Calu3 (cell line): ENCODE measurements at regions not wholly inside any gene's neighbourhood (a gene's known extent, or its start where the extent isn't known, plus 50 kb on each side); places are given as distances from the start of the nearest gene placed in this dataset.

Experiments
- BruUV-seq: library from RNA; stranded (reverse); fragments of 400-500 nt; replicated peaks from 2 replicates; lab custom pipeline; 2021; lab: Mats Ljungman, UMichigan
- CTCF ChIA-PET: fragments of 300-600 bp; sonication (Branson Sonifier 250); formaldehyde crosslinking; loops from one replicate; lab custom pipeline; 2022; ENCODE audit warnings: antibody characterized with exemption; lab: Charles Lee
- DNase-seq: peaks from one replicate; pipeline ENCODE4 v3.0.0; 2022
- H3K27ac Mint-ChIP-seq: one replicate; pipeline ENCODE4 v1.8.0; 2022; ENCODE audit warnings: mixed read lengths; ENCODE audit not compliant: unreplicated experiment
- H3K27me3 Mint-ChIP-seq: one replicate; pipeline ENCODE4 v1.8.0; 2022; ENCODE audit warnings: mixed read lengths; ENCODE audit not compliant: unreplicated experiment
- H3K36me3 Mint-ChIP-seq: one replicate; pipeline ENCODE4 v1.8.0; 2022; ENCODE audit warnings: mild to moderate bottlenecking, moderate library complexity, mixed read lengths; ENCODE audit not compliant: insufficient read depth, unreplicated experiment
- H3K4me1 Mint-ChIP-seq: one replicate; pipeline ENCODE4 v1.8.0; 2022; ENCODE audit warnings: mild to moderate bottlenecking, low read depth, mixed read lengths; ENCODE audit not compliant: unreplicated experiment
- H3K4me3 Mint-ChIP-seq: one replicate; pipeline ENCODE4 v1.8.0; 2022; ENCODE audit warnings: mild to moderate bottlenecking, low read depth, moderate library complexity, mixed read lengths; ENCODE audit not compliant: unreplicated experiment
- H3K9me3 Mint-ChIP-seq: one replicate; pipeline ENCODE4 v1.8.0; 2022; ENCODE audit warnings: low read depth, mixed read lengths; ENCODE audit not compliant: unreplicated experiment
- intact Hi-C: fragments of 100-400 bp; cut with micrococcal nuclease; formaldehyde crosslinking; loops from one replicate; pipeline ENCODE4 v1.10.0; 2022; ENCODE audit not compliant: unreplicated experiment
- TF ChIP-seq, protein P1 (sequence below): fragments of 200-600 bp; IDR thresholded peaks from one replicate; pipeline ENCODE4 v1.8.0; 2022; ENCODE audit warnings: antibody characterized with exemption; ENCODE audit not compliant: unreplicated experiment

DNA sequence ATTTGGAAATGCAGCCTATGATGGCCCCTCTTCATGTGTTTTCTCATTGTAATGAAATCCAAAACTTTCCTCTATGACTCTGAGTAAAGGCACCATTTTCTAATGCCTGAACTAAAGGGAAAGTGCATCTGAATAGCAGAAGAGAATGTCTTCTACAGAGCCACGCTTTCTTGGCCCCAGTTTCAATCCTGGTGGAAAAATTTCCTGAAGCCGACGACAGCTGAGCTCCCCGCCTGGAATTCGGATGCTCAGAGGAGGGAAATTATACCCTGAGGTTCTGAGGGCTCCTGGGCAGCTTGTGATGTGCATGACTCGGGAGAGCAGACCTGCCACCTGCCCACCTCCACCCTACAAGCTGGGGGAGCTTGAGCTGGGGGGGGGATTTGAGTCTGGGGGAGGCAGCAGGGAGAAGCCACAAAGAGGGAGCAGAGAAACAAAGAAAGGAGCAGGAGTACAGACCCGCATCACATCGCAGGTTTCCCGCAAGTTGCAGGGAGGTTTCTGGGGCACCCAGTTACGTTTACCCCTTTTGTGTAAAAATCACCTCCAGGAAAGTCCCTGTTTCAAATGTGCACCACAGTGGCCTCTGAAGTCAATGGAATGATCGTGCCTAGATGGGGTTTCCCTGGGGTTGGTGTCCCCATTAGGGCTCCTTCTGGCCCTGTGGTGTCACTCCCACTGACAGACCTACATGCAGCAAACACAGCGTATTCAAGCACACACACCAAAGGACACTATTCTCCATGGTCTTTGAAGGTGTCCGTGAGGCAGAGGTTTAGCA, 145.6 kb upstream of the RBPJ start:
- H3K27ac Mint-ChIP-seq, result no peak overlapping the region
- no peak for DNase-seq
- no peaks in the 10 kb centered on the region for H3K36me3 Mint-ChIP-seq
- CTCF ChIA-PET, result no interaction called here
- peaks cover 8% of the 10 kb centered on the region for H3K4me1 Mint-ChIP-seq
- intact Hi-C loops, result no loop called here
- BruUV-seq, result no TSS peak
- no peaks in the 10 kb centered on the region for H3K9me3 Mint-ChIP-seq
- no peak overlapping the region for H3K4me3 Mint-ChIP-seq
- no peaks in the 10 kb centered on the region for H3K27me3 Mint-ChIP-seq
- TF ChIP-seq, protein P1, sequence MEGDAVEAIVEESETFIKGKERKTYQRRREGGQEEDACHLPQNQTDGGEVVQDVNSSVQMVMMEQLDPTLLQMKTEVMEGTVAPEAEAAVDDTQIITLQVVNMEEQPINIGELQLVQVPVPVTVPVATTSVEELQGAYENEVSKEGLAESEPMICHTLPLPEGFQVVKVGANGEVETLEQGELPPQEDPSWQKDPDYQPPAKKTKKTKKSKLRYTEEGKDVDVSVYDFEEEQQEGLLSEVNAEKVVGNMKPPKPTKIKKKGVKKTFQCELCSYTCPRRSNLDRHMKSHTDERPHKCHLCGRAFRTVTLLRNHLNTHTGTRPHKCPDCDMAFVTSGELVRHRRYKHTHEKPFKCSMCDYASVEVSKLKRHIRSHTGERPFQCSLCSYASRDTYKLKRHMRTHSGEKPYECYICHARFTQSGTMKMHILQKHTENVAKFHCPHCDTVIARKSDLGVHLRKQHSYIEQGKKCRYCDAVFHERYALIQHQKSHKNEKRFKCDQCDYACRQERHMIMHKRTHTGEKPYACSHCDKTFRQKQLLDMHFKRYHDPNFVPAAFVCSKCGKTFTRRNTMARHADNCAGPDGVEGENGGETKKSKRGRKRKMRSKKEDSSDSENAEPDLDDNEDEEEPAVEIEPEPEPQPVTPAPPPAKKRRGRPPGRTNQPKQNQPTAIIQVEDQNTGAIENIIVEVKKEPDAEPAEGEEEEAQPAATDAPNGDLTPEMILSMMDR, result no peak

DNA sequence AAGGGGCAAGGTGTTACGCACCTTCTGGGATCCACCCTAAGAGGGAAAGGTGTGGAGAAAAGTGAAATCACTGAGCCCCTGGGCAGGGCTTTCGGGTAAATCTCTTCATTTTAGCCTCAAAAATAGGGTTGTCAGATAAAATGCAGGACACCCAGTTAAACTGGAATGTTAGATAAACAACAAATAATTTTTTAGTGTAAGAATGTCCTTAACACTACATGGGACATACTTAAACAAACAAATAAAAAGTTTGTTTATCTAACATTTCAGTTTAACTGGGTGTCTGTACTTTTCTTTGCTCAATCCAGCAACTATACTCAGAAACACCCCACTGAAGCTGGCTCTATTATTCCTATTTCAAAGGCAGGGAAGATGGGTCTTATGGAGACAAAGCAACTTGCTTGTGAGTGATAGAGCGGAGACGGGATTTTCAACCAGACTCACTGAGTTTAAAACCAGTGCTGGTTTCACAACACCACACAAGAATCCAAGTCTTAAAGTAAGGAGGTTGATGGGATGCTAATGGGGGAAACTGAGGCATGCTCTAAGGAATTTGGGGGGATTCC, 144.8 kb upstream of the RBPJ start:
- H3K27ac Mint-ChIP-seq, result no peak overlapping the region
- H3K4me3 Mint-ChIP-seq, result no peak overlapping the region
- H3K27me3 Mint-ChIP-seq, result no peaks in the 10 kb centered on the region
- TF ChIP-seq, protein P1, result no peak
- CTCF ChIA-PET, result no interaction called here
- BruUV-seq, result no TSS peak
- intact Hi-C loops, result no loop called here
- H3K9me3 Mint-ChIP-seq, result no peaks in the 10 kb centered on the region
- H3K36me3 Mint-ChIP-seq, result no peaks in the 10 kb centered on the region
- peaks cover 8% of the 10 kb centered on the region for H3K4me1 Mint-ChIP-seq
- DNase-seq, result no peak

DNA sequence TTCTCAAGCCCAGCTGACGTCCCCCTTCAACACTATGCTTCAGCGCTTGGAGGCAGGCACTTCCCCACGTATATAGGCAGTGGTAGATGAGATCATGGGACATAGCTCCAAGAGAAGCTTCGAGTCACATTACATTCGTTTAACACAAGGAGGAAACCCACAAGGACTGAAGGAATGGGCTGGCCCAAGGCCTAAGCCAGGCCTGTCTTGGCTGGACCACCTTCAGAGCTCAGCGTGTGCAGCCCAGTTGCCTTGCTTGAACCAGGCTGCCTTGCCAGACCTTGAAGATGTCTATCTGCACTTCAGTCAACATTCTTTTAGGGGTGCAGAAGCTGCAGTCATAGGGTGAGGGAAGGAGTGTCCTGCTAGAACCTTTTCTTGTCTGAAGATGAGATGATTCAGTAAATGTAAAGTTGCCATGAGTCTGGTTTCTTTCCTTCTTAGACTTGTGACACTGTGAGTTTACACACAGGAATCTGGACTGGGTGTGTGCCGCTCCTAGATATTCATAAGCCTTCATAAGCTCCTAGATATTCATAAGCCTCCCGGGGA, 144.1 kb upstream of the RBPJ start:
- no TSS peak for BruUV-seq
- Mint-ChIP-seq H3K4me1 (peaks cover 8% of the 10 kb centered on the region), H3K27ac (no peak overlapping the region), H3K36me3 (no peaks in the 10 kb centered on the region), H3K27me3 (no peaks in the 10 kb centered on the region), H3K9me3 (no peaks in the 10 kb centered on the region), H3K4me3 (no peak overlapping the region)
- intact Hi-C loops, result no loop called here
- no peak for DNase-seq
- CTCF ChIA-PET, result no interaction called here
- TF ChIP-seq, protein P1, result no peak

DNA sequence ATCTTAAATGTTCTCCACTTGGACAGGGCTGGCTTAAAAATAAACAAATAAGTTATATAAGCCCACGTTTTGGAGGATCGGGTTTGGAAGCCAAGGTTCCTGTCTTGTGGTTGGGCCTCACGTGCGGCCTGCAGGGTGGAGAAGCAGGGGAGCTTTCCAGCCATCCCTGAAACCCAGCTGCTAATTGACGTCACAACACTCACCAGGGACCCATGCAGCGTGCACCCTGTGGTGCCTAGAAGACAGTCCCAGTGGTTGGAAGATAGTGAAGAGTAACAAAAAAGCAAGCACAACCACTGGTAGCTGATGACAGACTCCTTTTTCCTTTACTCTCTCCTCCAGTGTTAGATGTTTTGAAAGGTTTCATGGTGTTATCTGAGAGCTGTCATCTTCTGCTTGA, 142.0 kb upstream of the RBPJ start:
- BruUV-seq, result no TSS peak
- intact Hi-C loops, result no loop called here
- TF ChIP-seq, protein P1, result no peak
- Mint-ChIP-seq H3K9me3 (no peaks in the 10 kb centered on the region), H3K36me3 (no peaks in the 10 kb centered on the region), H3K4me1 (peaks cover 2% of the 10 kb centered on the region), H3K27ac (no peak overlapping the region), H3K27me3 (no peaks in the 10 kb centered on the region), H3K4me3 (no peak overlapping the region)
- CTCF ChIA-PET, result no interaction called here
- DNase-seq, result no peak
